Hematopoietic multipotent progenitor cell treated with erythropoietin and hydrocortisone succinate and interleukin-3 and kit ligand, for 17 days (in vitro differentiated cells): ENCODE measurements at regions not wholly inside any gene's neighbourhood (a gene's known extent, or its start where the extent isn't known, plus 50 kb on each side); places are given as distances from the start of the nearest gene placed in this dataset.

ENCODE experiments used
- DNase-seq: peaks from one replicate; pipeline ENCODE4 v3.0.0-alpha.2; 2015; ENCODE audit warnings: low spot score

DNA sequence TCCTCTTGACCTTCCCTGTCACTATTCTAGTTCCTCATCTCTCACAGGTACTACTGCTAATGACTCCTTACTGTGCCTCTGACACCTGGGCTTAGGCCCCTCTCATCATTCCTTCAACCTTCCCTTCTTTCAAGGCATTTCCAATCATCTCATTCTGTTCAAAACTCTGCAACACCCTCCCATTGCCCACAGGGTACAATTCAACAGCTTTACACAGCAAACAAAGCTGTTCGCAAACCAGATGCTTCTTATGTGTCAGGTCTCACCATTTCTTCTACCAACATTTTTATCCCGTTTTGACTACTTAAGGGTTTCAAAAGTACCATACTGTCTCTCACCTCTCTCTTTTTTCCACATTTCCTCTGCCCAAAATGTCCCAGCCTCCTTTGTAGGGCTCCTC is 84.4 kb upstream of the ID4 start:
- no peak for DNase-seq

DNA sequence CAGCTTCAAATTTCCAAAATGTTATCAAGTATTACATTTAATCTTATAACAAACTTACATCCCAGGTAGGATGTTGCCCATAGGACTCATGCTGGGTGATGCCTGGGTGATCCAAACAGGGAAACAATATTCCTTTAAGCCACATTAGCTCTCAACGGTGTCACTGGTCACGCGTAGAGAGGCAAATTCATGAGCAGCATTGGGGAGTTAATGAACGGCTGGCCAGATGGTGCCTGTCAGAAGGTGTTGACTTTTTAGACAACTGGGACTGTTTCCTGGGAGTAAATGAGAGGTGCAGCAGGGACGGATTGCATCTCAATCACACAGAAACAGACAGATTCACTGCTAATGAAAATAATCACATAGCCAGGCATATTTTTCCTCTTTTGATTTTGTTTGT is 83.3 kb upstream of the ID4 start:
- no peak for DNase-seq

DNA sequence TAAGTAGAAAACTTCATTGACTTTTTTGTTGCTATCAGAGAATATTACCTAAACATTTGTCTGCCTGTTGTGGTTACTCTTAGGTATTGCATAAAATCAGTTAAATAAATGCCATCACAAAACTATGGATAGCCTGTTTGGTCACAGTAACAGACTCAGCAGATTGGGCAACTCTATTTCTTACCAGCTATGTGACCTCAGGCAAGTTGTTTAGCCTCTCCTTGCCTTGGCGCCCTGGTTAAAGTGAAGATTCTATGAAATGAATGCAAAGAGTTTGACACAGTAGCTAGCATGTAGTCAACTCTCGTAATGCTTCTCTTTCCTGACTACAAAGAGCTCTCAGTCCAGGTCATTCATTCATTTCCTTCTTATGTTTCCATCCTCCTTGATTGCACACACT is 82.5 kb upstream of the ID4 start:
- no peak for DNase-seq

DNA sequence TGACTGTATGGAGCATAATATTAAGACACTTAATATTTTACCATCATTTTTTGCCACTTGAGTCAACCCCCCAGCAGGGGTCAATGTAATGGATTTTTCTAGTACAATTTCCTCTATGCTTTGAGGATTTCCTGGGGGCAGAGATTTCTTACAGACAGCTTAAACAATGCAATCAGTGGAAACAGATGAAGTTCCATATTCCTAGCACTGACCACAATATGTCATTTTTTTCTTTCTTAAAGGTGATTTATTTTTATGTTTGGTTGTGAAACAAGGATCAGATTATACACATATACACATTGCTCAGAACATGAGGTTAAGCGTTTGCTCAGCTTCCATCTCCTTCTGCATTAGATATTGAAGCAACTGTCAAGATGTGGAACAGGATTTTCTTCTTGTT is 82.0 kb upstream of the ID4 start:
- DNase-seq, result no peak

DNA sequence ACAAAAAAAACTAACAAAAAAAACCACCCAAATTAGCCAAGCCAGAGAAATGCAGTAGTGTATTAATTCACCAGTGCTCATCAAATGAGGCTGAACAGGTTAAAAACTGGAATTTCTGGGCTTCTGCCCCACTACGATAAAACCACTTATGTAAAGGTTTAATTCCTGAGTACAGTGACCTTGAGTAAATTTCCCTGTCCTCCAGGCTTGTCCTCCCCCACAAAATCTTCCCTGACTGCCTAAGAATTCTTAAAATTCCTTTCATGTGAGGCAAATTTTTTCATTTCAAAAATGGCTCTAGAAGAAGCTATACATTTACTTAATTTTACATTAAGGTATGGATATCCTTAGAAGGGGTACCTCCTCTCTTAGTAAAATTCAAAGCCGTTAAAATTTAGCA is 80.1 kb upstream of the ID4 start:
- DNase-seq, result no peak

DNA sequence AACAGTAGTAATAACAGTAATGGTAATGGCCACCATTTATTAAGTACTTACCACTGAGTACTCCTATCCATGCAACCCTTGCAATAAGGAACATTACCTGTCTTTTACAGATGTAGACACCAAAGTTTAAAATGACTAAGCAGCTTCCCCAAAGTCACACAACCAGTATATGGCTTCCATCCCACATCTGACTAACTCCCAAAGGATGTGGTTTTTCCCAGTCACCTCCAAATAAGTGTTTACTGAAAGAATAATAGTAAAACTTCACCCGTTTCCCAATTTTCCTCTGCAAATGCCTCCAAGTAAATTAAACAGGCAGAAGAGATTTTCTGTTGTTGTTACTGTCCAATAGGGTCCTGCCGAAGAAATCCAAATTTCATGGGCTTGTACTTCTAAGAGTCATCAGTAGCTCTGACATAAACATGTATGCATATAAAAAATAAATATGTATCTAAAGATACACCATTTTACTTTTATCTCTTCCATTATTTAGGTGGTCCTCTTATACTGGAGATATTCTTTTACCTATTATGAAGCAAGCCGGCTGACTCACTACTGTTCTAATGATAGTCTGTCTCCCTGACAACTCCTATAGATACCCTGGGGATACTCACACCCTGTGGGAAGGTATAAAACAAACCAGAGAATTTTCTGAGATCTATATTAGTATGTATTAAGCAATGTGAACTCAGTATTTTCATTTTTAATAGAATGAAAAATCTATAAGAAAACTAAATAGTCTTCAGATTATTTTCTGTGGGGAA is 77.9 kb upstream of the ID4 start:
- DNase-seq, result no peak

DNA sequence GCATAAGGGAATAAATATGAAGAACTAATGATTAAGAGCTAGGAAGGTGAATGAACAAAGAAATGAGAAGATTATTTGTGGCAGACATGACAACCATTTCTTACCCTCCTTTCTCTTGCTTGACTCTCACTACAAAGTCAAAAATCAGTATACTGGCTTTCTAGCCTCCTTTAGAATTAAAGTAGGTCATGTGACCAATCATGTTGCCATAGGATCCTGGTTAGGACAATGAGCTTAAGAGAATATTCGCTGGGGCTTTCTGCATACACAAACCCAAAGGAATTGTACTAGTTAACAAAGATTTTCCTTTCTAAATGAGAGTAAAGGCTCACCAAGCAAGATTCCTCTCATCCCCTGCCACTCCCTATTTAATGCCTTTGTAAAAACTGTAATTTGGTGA is 76.0 kb upstream of the ID4 start:
- no peak for DNase-seq

DNA sequence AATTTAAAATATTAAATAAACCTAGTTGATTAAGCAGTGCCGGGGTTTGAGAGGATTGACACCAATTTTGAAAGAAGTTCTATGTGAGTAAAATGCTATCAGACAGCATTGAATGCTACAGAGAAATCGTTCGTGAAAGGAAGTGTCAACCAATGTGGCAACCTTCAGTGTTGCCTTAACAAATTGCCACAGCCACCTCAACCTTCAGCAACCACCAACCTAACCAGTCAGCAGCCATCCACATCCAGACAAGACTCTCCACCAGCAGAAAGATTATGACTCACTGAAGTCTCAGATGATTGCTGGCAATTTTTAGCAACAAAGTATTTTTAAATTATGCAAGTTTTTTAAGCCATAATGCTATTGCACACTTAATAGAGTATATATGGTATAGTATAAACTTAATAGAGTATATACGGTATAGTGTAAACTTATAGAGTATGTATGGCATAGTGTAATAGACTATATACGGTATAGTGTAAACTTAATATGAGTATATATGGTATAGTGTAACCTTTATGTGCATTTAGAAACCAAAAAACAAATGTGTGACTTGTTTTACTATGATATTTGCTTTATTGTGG is 65.3 kb upstream of the ID4 start:
- DNase-seq, result no peak

DNA sequence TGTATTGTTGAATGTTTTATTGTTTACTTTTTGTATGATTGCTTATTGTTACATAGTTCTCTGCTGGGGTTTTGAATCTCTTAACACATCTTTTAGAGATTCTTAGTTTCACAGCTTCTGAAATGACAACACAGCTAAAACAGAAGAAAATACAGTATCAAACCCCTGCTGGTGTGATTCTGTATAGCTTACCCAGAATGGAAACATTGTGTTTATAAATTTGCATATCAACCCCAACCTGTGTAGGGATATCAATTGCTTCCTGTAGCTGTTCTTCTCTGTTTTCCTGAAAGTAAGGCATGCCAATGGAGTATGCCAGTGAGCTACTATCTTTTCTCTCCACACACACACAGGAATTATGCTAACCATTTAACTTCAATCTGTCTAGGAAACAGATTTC is 64.3 kb upstream of the ID4 start:
- no peak for DNase-seq

DNA sequence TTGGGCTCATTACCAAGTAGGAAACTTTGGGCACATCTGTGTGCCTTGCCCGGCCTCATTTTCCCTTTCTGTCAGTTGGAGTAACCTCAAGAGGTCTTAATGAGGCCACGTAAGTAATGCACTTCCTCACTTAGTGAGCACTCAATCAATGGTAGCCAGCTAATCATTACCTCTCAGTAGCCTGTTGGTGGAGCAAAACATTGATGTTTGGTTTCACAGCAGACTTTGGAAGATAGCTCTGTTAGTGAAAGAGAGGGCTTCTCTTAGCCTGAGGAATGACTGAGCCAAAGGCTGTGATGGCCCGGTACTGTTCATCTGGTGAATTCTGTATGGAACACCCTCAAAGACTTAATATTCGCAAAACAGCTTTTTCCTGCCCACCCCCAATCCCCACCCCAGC is 55.9 kb upstream of the ID4 start:
- no peak for DNase-seq

DNA sequence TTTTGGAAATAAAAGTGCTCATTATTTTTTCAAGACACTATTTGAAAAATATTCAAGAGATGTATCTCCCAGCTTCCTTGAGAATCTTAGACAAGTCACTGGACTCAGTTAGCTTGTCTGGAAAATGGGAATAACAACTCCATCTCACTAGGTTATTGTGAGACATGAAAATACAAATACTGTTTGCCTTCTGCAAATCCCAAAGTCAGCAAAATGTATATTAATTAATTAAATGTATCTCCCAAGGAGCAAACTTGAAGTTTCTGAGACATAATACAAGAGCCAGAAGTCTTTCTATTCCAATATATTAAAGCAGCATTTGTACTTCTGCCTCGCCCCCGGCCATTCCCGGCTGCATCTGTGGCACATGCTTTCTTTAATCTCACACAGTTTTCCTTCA is 54.6 kb upstream of the ID4 start:
- no peak for DNase-seq
